Heart left ventricle (tissue), 13 donors: ENCODE measurements at regions not wholly inside any gene's neighbourhood (a gene's known extent, or its start where the extent isn't known, plus 50 kb on each side); places are given as distances from the start of the nearest gene placed in this dataset.

Experiments
- CTCF ChIP-seq, 12 donors: fragments of 200-600 bp; sonication (generic) in 4 of 12; IDR thresholded peaks; one replicate each; pipeline versions ENCODE4 v1.5.0 to v1.8.0; 2018 to 2022; ENCODE audit warnings: antibody characterized with exemption in 12 of 12, mild to moderate bottlenecking in 5 of 12
- POLR2A ChIP-seq, 2 donors: fragments of 450-650 bp; IDR thresholded peaks; one replicate each; pipeline ENCODE4 v1.6.1; 2017; ENCODE audit warnings: antibody characterized with exemption in 2 of 2, mild to moderate bottlenecking in 2 of 2, moderate library complexity in 2 of 2
- donor health status: ischemic (EF 13 %, LVEDD 7.1; RV severe dilation, severe dysfunction).
- donor health status: DM: no; HTN: yes; CAD: no.
- donor health status: DM: no; HTN: no; CAD: no.
- donor health status: ischemic (EF 25% LVEDD 6.9; RV normal size, moderate dysfunction).
- donor health status: ischemic (EF 25% LVEDD 5.7; RV mildly dilated, moderate dysfunction).
- donor health status: ischemic (EF 35%, LVEDD 5.7; RV mildly dilated, moderate dysfunction).
- donor health status: nonischemic (EF 11% LVEDD 7.7; RV severe dilation, severe dysfunction).
- donor health status: DM: yes; HTN: yes; CAD: no.
- donor health status: PGD.
- donor health status: ischemic (EF 29% LVEDD 5.4; RV normal size, mild dysfunction).
- donor health status: nonischemic (EF 23%, LVEDD 6.1; RV moderate dilation, normal function).

- TF ChIP-seq CTCF (IDR thresholded peaks at IDR 0.05) (no peak), POLR2A (IDR thresholded peaks at IDR 0.05) (no peak)
Measured at GRCh38 chr4:30256116-30256832, 463.9 kb upstream of the PCDH7 start.
